Spleen (tissue), 11 donors: ENCODE measurements at regions not wholly inside any gene's neighbourhood (a gene's known extent, or its start where the extent isn't known, plus 50 kb on each side); places are given as distances from the start of the nearest gene placed in this dataset.
"Not testable (repeated sequence)": the region's sequence is repeated elsewhere in the genome, so short reads cannot be mapped to it uniquely, and the experiment has no call there.

Experiments
- DNase-seq: peaks from one replicate; pipeline ENCODE4 v3.0.0-alpha.2; 2020
- H3K27ac ChIP-seq, 8 donors: fragments of 200-600 bp; sonication (generic) in 7 of 8; 1 replicate in 4 of 8; 2 replicates in 4 of 8; pipeline versions ENCODE4 v1.5.0 to v1.8.0; 2016 to 2021; ENCODE audit warnings: inconsistent platforms in 4 of 8, mild to moderate bottlenecking in 4 of 8, moderate library complexity in 1 of 8
- H3K27me3 ChIP-seq, 7 donors: fragments of 200-600 bp; sonication (generic) in 6 of 7; replicated peaks in 1 of 7; 1 replicate in 4 of 7; 2 replicates in 3 of 7; pipeline versions ENCODE4 v1.5.0 to v1.8.0; 2016 to 2021; ENCODE audit warnings: inconsistent platforms in 3 of 7, mild to moderate bottlenecking in 1 of 7
- H3K36me3 ChIP-seq, 6 donors: fragments of 200-600 bp; sonication (generic) in 5 of 6; 1 replicate in 4 of 6; 2 replicates in 2 of 6; pipeline versions ENCODE4 v1.5.0 to v1.8.0; 2016 to 2021; ENCODE audit warnings: inconsistent platforms in 2 of 6
- H3K4me1 ChIP-seq, 6 donors: fragments of 200-600 bp; sonication (generic) in 5 of 6; 1 replicate in 3 of 6; 2 replicates in 3 of 6; pipeline versions ENCODE4 v1.5.0 to v1.8.0; 2016 to 2021; ENCODE audit warnings: inconsistent platforms in 3 of 6
- H3K4me3 ChIP-seq, 8 donors: fragments of 200-600 bp; sonication (generic) in 7 of 8; 1 replicate in 4 of 8; 2 replicates in 4 of 8; pipeline versions ENCODE4 v1.5.0 to v1.8.0; 2016 to 2021; ENCODE audit warnings: inconsistent platforms in 4 of 8, mild to moderate bottlenecking in 4 of 8, moderate library complexity in 2 of 8
- H3K9me3 ChIP-seq, 8 donors: fragments of 200-600 bp; sonication (generic) in 7 of 8; 1 replicate in 4 of 8; 2 replicates in 4 of 8; pipeline versions ENCODE4 v1.5.0 to v1.8.0; 2016 to 2021; ENCODE audit warnings: inconsistent platforms in 4 of 8
- POLR2A ChIP-seq, 3 donors: fragments of 450-650 bp; IDR thresholded peaks; one replicate each; pipeline ENCODE4 v1.5.1; 2017; ENCODE audit warnings: antibody characterized with exemption in 3 of 3, mild to moderate bottlenecking in 1 of 3
- POLR2AphosphoS5 ChIP-seq, 3 donors: sonication (generic); formaldehyde crosslinking; IDR thresholded peaks; one replicate each; pipeline ENCODE4 v1.5.1; 2017; ENCODE audit warnings: antibody characterized with exemption in 3 of 3
- WGBS, 5 donors: extraction: QIAGEN DNeasy Blood & Tissue Kit in 3 of 5; methylation state at CpG; one replicate each; pipeline versions ENCODE4 v1.1.5 to v1.1.7; 2013 to 2018; 5-methylcytosine and 5-hydroxymethylcytosine counted together
- intact Hi-C: fragments of 100-400 bp; cut with DNase I; formaldehyde crosslinking; loops from one replicate; pipeline ENCODE4 v1.15.0; 2023; ENCODE audit warnings: low total_unique reads
- TF ChIP-seq, protein P1 (sequence below), 11 experiments: fragments of 200-600 bp in 7 of 11; fragments of 450-650 bp in 4 of 11; sonication (generic) in 4 of 11; IDR thresholded peaks in 8 of 11; conservative IDR thresholded peaks in 3 of 11; 1 replicate in 7 of 11; 2 replicates in 4 of 11; pipeline versions ENCODE4 v1.4.0 to v1.8.0; 2016 to 2021; ENCODE audit warnings: antibody characterized with exemption in 11 of 11, inconsistent platforms in 4 of 11, mild to moderate bottlenecking in 1 of 11
- donor health status: healthy with polysubstance abuse.
- donor health status: DM: no; HTN: no; CAD: no; lungs with moderate emphysema.
- donor health status: DM: no; HTN: no; CAD: no.
- donor health status: Bipolar disorder and iron deficiency.
- donor health status: healthy.
- donor health status: DM: no; HTN: no; CAD: no.
- donor health status: DM: yes; HTN: yes; CAD: no.

DNA sequence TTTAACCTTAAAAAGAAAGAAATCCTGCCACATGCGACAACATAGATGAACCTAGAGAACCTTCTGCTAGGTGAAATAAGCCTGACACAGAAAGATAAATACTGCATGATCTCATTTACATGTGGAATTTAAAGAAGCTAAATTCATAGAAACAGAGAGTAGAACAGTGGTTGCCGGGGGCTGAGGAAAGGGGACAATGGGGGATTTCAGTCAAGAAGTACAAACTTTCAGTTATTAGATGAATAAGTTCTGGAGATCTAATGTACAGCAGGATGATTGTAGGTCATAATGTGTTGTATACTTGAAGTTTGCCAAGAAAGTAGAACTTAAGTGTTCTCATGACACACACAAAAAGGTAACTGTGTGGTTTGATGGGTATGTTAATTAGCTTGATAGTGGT, 204.3 kb upstream of the PRSS16 start:
- Histone ChIP-seq H3K4me3 (no peak overlapping the region), H3K27ac (no peak overlapping the region), H3K27me3 (peaks cover 0 to 47% (median 3%) of the 10 kb centered on the region in 7 donors), H3K36me3 (no peaks in the 10 kb centered on the region), H3K9me3 (peaks cover 0 to 15% (median 0%) of the 10 kb centered on the region in 8 donors), H3K4me1 (no peaks in the 10 kb centered on the region)
- TF ChIP-seq, protein P1, sequence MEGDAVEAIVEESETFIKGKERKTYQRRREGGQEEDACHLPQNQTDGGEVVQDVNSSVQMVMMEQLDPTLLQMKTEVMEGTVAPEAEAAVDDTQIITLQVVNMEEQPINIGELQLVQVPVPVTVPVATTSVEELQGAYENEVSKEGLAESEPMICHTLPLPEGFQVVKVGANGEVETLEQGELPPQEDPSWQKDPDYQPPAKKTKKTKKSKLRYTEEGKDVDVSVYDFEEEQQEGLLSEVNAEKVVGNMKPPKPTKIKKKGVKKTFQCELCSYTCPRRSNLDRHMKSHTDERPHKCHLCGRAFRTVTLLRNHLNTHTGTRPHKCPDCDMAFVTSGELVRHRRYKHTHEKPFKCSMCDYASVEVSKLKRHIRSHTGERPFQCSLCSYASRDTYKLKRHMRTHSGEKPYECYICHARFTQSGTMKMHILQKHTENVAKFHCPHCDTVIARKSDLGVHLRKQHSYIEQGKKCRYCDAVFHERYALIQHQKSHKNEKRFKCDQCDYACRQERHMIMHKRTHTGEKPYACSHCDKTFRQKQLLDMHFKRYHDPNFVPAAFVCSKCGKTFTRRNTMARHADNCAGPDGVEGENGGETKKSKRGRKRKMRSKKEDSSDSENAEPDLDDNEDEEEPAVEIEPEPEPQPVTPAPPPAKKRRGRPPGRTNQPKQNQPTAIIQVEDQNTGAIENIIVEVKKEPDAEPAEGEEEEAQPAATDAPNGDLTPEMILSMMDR (IDR thresholded peaks at IDR 0.05 in 8 of 11, conservative IDR thresholded peaks at IDR 0.05 in 3 of 11) = no peak
- no peak for TF ChIP-seq POLR2A (IDR thresholded peaks at IDR 0.05)
- no peak for TF ChIP-seq POLR2AphosphoS5 (IDR thresholded peaks at IDR 0.05)
- intact Hi-C loops = no loop called here
- WGBS, 5 donors = 83 to 92% (median 87%) methylated on average over 2 of the region's 2 CpGs
- DNase-seq = no peak

DNA sequence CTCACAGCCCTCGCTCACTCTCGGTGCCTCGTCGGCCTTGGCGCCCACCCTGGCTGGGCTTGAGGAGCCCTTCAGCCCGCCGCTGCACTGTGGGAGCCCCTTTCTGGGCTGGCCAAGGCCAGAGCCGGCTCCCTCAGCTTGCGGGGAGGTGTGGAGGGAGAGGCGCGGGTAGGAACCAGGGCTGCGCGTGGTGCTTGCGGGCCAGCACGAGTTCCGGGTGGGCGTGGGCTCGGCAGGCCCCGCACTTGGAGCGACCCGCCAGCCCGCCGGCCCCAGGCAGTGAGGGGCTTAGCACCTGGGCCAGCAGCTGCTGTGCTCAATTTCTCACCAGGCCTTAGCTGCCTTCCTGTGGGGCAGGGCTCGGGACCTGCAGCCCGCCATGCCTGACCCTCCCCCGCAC, 202.4 kb upstream of the PRSS16 start:
- H3K4me3 ChIP-seq, H3K36me3 ChIP-seq, DNase-seq, H3K4me1 ChIP-seq, intact Hi-C loops, H3K27ac ChIP-seq: not testable (repeated sequence)
- H3K9me3 ChIP-seq = peaks cover 0 to 15% (median 0%) of the 10 kb centered on the region in 8 donors
- 92 to 97% (median 97%) methylated on average over 5 to 26 of the region's 26 CpGs for WGBS, 5 donors
- peaks cover 0 to 48% (median 3%) of the 10 kb centered on the region in 7 donors for H3K27me3 ChIP-seq

DNA sequence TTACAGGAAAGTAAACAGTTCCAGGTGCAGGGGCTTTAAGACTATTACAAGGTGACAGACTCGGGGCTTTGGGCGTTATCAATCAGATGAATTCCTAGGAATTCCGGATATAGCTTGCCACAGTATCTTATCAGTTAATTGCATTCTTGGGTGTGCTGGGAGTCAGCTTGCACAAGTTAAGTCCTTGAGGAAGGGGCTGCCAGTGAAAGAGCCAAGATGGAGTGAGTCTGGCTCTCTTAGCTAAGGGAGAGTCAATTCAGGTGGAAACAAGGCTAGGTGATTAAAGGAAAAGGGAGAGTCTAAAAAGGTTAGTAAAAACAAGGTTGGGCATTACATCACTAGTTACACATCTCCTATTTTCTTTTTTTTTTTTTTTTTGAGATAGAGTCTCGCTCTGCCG, 199.8 kb upstream of the PRSS16 start:
- 54 to 64% (median 57%) methylated on average over 3 to 5 of the region's 5 CpGs for WGBS, 5 donors
- DNase-seq, H3K27ac ChIP-seq, intact Hi-C loops, H3K4me3 ChIP-seq, H3K36me3 ChIP-seq, H3K4me1 ChIP-seq: not testable (repeated sequence)
- peaks cover 0 to 15% (median 0%) of the 10 kb centered on the region in 8 donors for H3K9me3 ChIP-seq
- H3K27me3 ChIP-seq = peaks cover 0 to 34% (median under 1%) of the 10 kb centered on the region in 7 donors

DNA sequence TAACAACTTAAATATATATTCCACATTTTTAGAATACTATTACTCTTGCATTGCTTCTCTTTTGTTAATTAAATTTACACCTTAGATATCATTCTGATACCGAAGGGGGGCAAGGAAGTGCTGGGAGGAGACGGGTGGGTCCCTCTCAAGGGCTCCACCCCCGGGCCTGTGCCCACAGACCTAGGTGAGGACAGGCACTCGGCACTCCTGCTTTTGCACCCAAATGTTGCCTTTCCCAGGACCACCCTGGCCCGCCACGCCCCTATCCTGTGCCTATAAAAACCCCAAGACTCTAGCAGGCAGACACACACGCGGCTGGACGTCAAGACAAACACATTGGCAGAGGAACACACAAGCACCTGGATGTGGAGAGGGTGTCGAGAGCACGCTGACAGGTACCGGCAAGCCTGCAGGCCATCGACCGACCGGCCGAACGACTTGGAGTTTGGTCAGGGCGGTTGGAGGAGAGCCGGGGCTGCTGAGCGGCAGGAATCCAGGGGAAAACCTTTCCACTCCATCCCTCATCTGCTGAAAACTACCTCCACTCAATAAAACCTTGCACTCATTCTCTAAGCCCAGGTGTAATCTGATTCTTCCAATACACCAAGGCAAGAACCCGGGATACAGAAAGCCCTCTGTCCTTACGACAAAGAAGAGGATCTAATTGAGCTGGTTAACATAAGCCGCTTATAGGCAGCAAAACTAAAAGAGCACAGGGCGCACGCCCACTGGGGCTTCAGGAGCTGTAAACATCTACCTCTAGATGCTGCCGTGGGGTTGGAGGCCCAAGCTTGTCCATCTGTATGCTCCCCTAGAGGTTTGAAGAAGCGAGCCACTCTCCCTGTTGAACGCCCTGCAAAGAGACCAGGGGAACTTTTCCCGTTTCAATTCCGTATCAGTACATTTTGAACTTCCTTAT, 197.4 kb upstream of the PRSS16 start:
- no peak for DNase-seq
- intact Hi-C loops = no loop called here
- Histone ChIP-seq H3K4me1 (no peaks in the 10 kb centered on the region), H3K27ac (no peak overlapping the region), H3K4me3 (no peak overlapping the region), H3K36me3 (no peaks in the 10 kb centered on the region), H3K27me3 (peaks cover 0 to 25% (median 0%) of the 10 kb centered on the region in 7 donors), H3K9me3 (peaks cover 0 to 12% (median 0%) of the 10 kb centered on the region in 8 donors)
- TF ChIP-seq, protein P1 (IDR thresholded peaks at IDR 0.05 in 8 of 11, conservative IDR thresholded peaks at IDR 0.05 in 3 of 11) = no peak
- TF ChIP-seq POLR2AphosphoS5 (IDR thresholded peaks at IDR 0.05) = no peak
- no peak for TF ChIP-seq POLR2A (IDR thresholded peaks at IDR 0.05)
- WGBS, 5 donors = 65 to 78% (median 70%) methylated on average over 30 of the region's 30 CpGs

DNA sequence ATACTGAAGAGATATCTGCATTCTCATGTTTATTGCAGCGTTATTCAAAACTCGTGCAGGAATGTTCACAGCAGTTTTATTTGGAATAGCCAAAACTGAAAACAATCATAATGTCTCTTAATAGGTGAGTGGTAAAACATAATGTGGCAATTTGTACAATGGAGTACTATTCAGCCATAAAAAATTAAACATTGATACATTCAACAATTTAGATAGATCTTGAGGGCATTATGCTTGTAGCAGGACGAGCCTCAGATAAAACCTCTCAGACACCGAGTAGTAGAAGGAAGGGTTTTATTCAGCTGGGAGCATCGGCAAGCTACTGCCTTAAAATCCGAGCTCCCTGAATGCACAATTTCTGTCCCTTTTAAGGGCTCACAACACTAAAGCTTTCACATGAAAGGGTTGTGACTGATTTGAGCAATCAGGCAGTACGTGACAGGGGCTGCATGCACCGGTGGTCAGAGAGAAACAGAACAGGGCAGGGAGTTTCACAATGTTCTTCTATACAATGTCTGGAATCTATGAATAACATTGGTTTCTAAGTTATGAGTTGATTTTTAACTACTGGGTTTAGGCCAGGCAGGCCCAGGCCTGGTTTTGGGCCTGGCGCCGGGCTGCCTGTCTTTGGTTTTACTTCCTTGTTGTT, 195.3 kb upstream of the PRSS16 start:
- WGBS, 5 donors = 87 to 95% (median 89%) methylated on average over 10 of the region's 10 CpGs

More for the DNA sequence above, 195.3 kb upstream of the PRSS16 start:
- H3K9me3 ChIP-seq, H3K4me1 ChIP-seq, H3K36me3 ChIP-seq, intact Hi-C loops, DNase-seq, H3K27ac ChIP-seq, H3K4me3 ChIP-seq: not testable (repeated sequence)
- H3K27me3 ChIP-seq = peaks cover 0 to 24% (median 0%) of the 10 kb centered on the region in 7 donors
